HepG2 (cell line): ENCODE measurements at regions not wholly inside any gene's neighbourhood (a gene's known extent, or its start where the extent isn't known, plus 50 kb on each side); places are given as distances from the start of the nearest gene placed in this dataset.

Experiments used
- ATAC-seq: fragments of 200-7000 bp; cut with Tn5 transposase; 3 replicates; pipeline ENCODE4 v1.9.1; 2020; ENCODE audit warnings: mild to moderate bottlenecking, moderate library complexity
- BruUV-seq: library from RNA; stranded (reverse); fragments of 400-500 nt; replicated peaks from 2 replicates; lab custom pipeline; 2021; lab: Mats Ljungman, UMichigan
- CTCF ChIA-PET: fragments of 300-600 bp; formaldehyde crosslinking; extraction: SDS; loops from one replicate; lab custom pipeline; 2021; ENCODE audit warnings: low total read pairs, inconsistent platforms, low intra/inter-chr PET ratio; lab: Yijun Ruan, JAX
- POLR2A ChIA-PET: fragments of 350-600 bp; sonication (Branson Sonifier 250); formaldehyde crosslinking; loops from one replicate; lab custom pipeline; 2020; ENCODE audit warnings: antibody characterized with exemption, inconsistent platforms; lab: Yijun Ruan, JAX
- DNase-seq: peaks from one replicate; pipeline ENCODE4 v3.0.0-alpha.2; 2015; ENCODE audit warnings: low spot score
- FAIRE-seq: peaks from 3 replicates; lab custom pipeline; 2011; peaks lifted over from hg19 to GRCh38; lab: Jason Lieb, UNC
- H2AFZ ChIP-seq: one replicate; pipeline ENCODE4 v1.6.1; 2011; ENCODE audit warnings: low read length, inconsistent platforms
- H3K27ac ChIP-seq: fragments of 300-600 bp; 3 replicates; pipeline ENCODE4 v1.8.0; 2011; ENCODE audit warnings: mixed run types, mild to moderate bottlenecking, mixed read lengths, low read length, inconsistent platforms; ENCODE audit not compliant: insufficient read depth; ENCODE audit errors: extremely low read length
- H3K27me3 ChIP-seq, 2 experiments: fragments of 200-600 bp in 1 of 2; 2 replicates in 1 of 2; 3 replicates in 1 of 2; pipeline versions ENCODE4 v1.6.0 to v1.8.0; 2011; ENCODE audit warnings: low read length in 2 of 2, mild to moderate bottlenecking in 2 of 2, moderate library complexity in 2 of 2, inconsistent platforms in 1 of 2; ENCODE audit not compliant: insufficient read depth in 2 of 2, control insufficient read depth in 1 of 2
- H3K36me3 ChIP-seq, 2 experiments: fragments of 200-600 bp in 1 of 2; replicated peaks in 1 of 2; 2 replicates in 1 of 2; 3 replicates in 1 of 2; pipeline versions ENCODE4 v1.5.1 to v1.8.0; 2011; ENCODE audit warnings: low read length in 2 of 2, inconsistent platforms in 1 of 2; ENCODE audit not compliant: insufficient read depth in 2 of 2, control insufficient read depth in 1 of 2
- H3K4me1 ChIP-seq: 2 replicates; pipeline ENCODE4 v1.5.1; 2012; ENCODE audit warnings: low read length, inconsistent platforms; ENCODE audit not compliant: insufficient read depth
- H3K4me2 ChIP-seq: 2 replicates; pipeline ENCODE4 v1.6.0; 2011; ENCODE audit warnings: low read depth, low read length, inconsistent platforms
- H3K4me3 ChIP-seq, 3 experiments: fragments of 200-600 bp in 1 of 3; sonication (generic), shearing (Covaris generic) in 1 of 3; replicated peaks in 1 of 3; 2 replicates each; pipeline ENCODE4 v1.5.1; 2011 to 2016; ENCODE audit warnings: low read length in 3 of 3, inconsistent platforms in 2 of 3, low read depth in 2 of 3, mild to moderate bottlenecking in 2 of 3, control low read depth in 1 of 3, mixed read lengths in 1 of 3; ENCODE audit not compliant: insufficient read depth in 1 of 3
- H3K79me2 ChIP-seq: one replicate; pipeline ENCODE4 v1.6.1; 2011; ENCODE audit warnings: low read length, inconsistent platforms; ENCODE audit not compliant: insufficient read depth
- H3K9ac ChIP-seq: 2 replicates; pipeline ENCODE4 v1.6.0; 2011; ENCODE audit warnings: mild to moderate bottlenecking, low read depth, low read length, inconsistent platforms; ENCODE audit not compliant: insufficient read depth
- H3K9me3 ChIP-seq: 2 replicates; pipeline ENCODE4 v1.5.1; 2012; ENCODE audit warnings: mild to moderate bottlenecking, low read length
- H4K20me1 ChIP-seq: 2 replicates; pipeline ENCODE4 v1.6.0; 2011; ENCODE audit warnings: inconsistent platforms, mild to moderate bottlenecking, low read length, moderate library complexity; ENCODE audit not compliant: insufficient read depth
- FOXA3 ChIP-seq: IDR thresholded peaks from 2 replicates; pipeline ENCODE4 v1.6.1; 2016; ENCODE audit warnings: missing genetic modification reagents, missing compliant biosample characterization
- GLI4 ChIP-seq: sonication (generic); formaldehyde crosslinking; IDR thresholded peaks from 2 replicates; pipeline ENCODE4 v1.5.1; 2020; ENCODE audit warnings: missing genetic modification reagents, mild to moderate bottlenecking, moderate library complexity, borderline replicate concordance
- IRF2 ChIP-seq: IDR thresholded peaks from 2 replicates; pipeline ENCODE4 v1.6.1; 2018; ENCODE audit warnings: missing genetic modification reagents, missing compliant biosample characterization
- KAT8 ChIP-seq: IDR thresholded peaks from 2 replicates; pipeline ENCODE4 v1.6.1; 2016; ENCODE audit warnings: missing genetic modification reagents, missing compliant biosample characterization
- PAWR ChIP-seq: sonication (generic); formaldehyde crosslinking; IDR thresholded peaks from 2 replicates; pipeline ENCODE4 v1.4.0; 2020; ENCODE audit warnings: missing genetic modification reagents, mild to moderate bottlenecking, borderline replicate concordance
- PCBP2 ChIP-seq: fragments of 200-400 bp; formaldehyde crosslinking; optimal IDR thresholded peaks from 2 replicates; pipeline ENCODE3; 2018; ENCODE audit warnings: low read length, low read depth; ENCODE audit not compliant: poor library complexity, severe bottlenecking
- POGZ ChIP-seq: sonication (generic); formaldehyde crosslinking; IDR thresholded peaks from 2 replicates; pipeline ENCODE4 v1.4.0; 2020; ENCODE audit warnings: mild to moderate bottlenecking, missing genetic modification reagents
- ZBTB3 ChIP-seq: sonication (generic); formaldehyde crosslinking; IDR thresholded peaks from 2 replicates; pipeline ENCODE4 v1.4.0; 2020; ENCODE audit warnings: low read depth, mild to moderate bottlenecking, moderate library complexity, missing genetic modification reagents, borderline replicate concordance
- ZMYM4 ChIP-seq: sonication (generic); formaldehyde crosslinking; IDR thresholded peaks from 2 replicates; pipeline ENCODE4 v1.8.1; 2023; ENCODE audit warnings: mild to moderate bottlenecking, missing genetic modification reagents
- ZNF30 ChIP-seq: sonication (generic); formaldehyde crosslinking; IDR thresholded peaks from 2 replicates; pipeline ENCODE4 v1.5.0; 2020; ENCODE audit warnings: mild to moderate bottlenecking, missing genetic modification reagents
- ZNF350 ChIP-seq: sonication (generic); formaldehyde crosslinking; IDR thresholded peaks from 2 replicates; pipeline ENCODE4 v1.4.0; 2020; ENCODE audit warnings: mild to moderate bottlenecking, low read depth, missing genetic modification reagents, borderline replicate concordance
- ZNF543 ChIP-seq: sonication (generic); formaldehyde crosslinking; IDR thresholded peaks from 2 replicates; pipeline ENCODE4 v1.4.0; 2020; ENCODE audit warnings: mild to moderate bottlenecking, missing genetic modification reagents
- ZNF570 ChIP-seq: sonication (generic); formaldehyde crosslinking; IDR thresholded peaks from 2 replicates; pipeline ENCODE4 v1.4.0; 2020; ENCODE audit warnings: mild to moderate bottlenecking, missing genetic modification reagents, borderline replicate concordance
- WGBS: methylation state at CpG from one replicate; pipeline ENCODE4 v1.1.6; 2017; ENCODE audit warnings: low lambda C conversion rate; 5-methylcytosine and 5-hydroxymethylcytosine counted together
- in situ Hi-C: cut with HindIII; loops from 2 replicates; pipeline ENCODE4 v1.10.0; 2017; ENCODE audit warnings: low pct_unique_long_range_greater_than_20kb; ENCODE audit not compliant: extremely low pct_ligation_motif_present
- intact Hi-C: fragments of 100-400 bp; cut with micrococcal nuclease; formaldehyde crosslinking; loops from one replicate; pipeline ENCODE4 v1.10.0; 2022; ENCODE audit not compliant: unreplicated experiment
- TF ChIP-seq, protein P1 (sequence below): sonication (generic); formaldehyde crosslinking; IDR thresholded peaks from 2 replicates; pipeline ENCODE4 v1.5.0; 2020; ENCODE audit warnings: missing genetic modification reagents
- TF ChIP-seq, protein P2 (sequence below): sonication (generic); formaldehyde crosslinking; IDR thresholded peaks from 2 replicates; pipeline ENCODE4 v1.8.0; 2022; ENCODE audit warnings: missing genetic modification reagents, mild to moderate bottlenecking, moderate library complexity, borderline replicate concordance
- TF ChIP-seq, protein P3 (sequence below): sonication (generic); formaldehyde crosslinking; conservative IDR thresholded peaks from 2 replicates; pipeline ENCODE4 v1.4.0; 2020; ENCODE audit warnings: missing genetic modification reagents

DNA sequence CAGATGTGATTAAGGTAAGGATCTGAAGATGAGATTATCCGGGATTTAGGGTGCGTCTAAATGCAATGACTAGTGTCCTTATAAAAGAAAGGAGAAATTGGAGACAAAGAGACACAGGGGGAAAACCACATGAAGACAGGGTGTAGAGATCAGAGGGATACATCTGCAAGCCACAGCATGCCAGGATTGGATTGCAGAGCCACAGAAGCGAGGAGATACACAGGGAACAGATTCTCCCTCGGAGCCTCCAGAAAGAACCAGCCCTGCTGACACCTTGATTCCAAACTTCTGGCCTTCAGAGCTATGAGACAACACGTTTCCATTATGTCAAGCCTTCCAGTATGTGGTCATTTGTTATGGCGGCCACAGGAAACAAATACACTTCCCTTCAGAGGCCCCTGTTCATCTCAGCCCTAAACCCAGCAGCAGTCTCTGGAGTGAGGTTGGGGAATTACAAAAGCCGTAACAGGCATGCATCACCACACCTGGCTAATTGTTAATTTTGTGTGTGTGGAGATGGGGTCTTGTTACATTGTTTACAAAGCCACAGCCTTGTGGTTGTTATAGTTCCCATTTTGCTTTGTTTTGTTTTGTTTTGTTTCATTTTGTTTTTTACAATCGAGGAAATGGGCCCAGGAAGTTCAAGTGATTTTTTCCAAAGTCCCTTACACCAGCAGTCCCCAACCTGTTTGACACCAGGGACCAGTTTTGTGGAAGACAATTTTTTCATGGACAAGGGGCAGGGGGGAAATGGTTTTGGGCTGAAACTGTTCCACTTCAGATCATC, 51.6 kb upstream of the LYRM9 start:
- no peak overlapping the region for H3K4me3 ChIP-seq
- H3K79me2 ChIP-seq = no peaks in the 10 kb centered on the region
- BruUV-seq = no TSS peak
- H3K9ac ChIP-seq = no peak overlapping the region
- 17% methylated on average over 7 of the region's 8 CpGs for WGBS
- in situ Hi-C loops (no loop called here), intact Hi-C loops (no loop called here)
- no peaks in the 10 kb centered on the region for H3K9me3 ChIP-seq
- ChIA-PET POLR2A (no interaction called here), CTCF (no interaction called here)
- no peaks in the 10 kb centered on the region for H3K4me1 ChIP-seq
- H3K36me3 ChIP-seq = no peaks in the 10 kb centered on the region
- no peak for ATAC-seq
- TF ChIP-seq ZNF350 (no peak), ZNF570 (CRISPR knock-in tag) (no peak), ZMYM4 (CRISPR knock-in tag) (no peak), ZNF30 (CRISPR knock-in tag) (no peak), FOXA3 (no peak), GLI4 (CRISPR knock-in tag) (no peak)
- TF ChIP-seq, protein P1, sequence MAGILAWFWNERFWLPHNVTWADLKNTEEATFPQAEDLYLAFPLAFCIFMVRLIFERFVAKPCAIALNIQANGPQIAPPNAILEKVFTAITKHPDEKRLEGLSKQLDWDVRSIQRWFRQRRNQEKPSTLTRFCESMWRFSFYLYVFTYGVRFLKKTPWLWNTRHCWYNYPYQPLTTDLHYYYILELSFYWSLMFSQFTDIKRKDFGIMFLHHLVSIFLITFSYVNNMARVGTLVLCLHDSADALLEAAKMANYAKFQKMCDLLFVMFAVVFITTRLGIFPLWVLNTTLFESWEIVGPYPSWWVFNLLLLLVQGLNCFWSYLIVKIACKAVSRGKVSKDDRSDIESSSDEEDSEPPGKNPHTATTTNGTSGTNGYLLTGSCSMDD = no peak
- H4K20me1 ChIP-seq = no peaks in the 10 kb centered on the region
- no peak overlapping the region for H2AFZ ChIP-seq
- H3K27me3 ChIP-seq = no peaks in the 10 kb centered on the region; a peak in 2 of 5 replicates
- H3K27ac ChIP-seq = no peak overlapping the region
- FAIRE-seq = no peak
- DNase-seq = no peak
- H3K4me2 ChIP-seq = no peak overlapping the region

DNA sequence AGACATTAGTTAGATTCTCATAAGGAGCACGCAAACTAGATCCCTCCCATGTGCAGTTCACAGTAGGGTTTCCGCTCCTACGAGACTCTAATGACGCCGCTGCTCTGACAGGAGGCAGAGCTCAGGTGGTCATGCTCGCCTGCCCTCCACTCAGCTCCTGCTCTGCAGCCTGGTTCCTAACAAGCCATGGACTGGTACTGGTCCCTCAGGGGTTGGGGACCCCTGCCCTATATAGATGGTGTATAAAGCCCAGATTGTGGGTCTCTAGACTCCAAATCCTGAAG, 52.1 kb upstream of the LYRM9 start:
- FAIRE-seq (no peak), DNase-seq (no peak), ATAC-seq (no peak)
- Histone ChIP-seq H3K36me3 (no peaks in the 10 kb centered on the region), H3K4me2 (no peak overlapping the region), H3K4me1 (no peaks in the 10 kb centered on the region), H3K9me3 (no peaks in the 10 kb centered on the region), H3K79me2 (no peaks in the 10 kb centered on the region), H3K27ac (no peak overlapping the region), H3K27me3 (no peaks in the 10 kb centered on the region; a peak in 1 of 5 replicates), H4K20me1 (no peaks in the 10 kb centered on the region), H3K9ac (no peak overlapping the region), H2AFZ (no peak overlapping the region), H3K4me3 (no peak overlapping the region)
- 41% methylated on average over 6 of the region's 6 CpGs for WGBS
- in situ Hi-C loops (no loop called here), intact Hi-C loops (no loop called here)
- no TSS peak for BruUV-seq
- ChIA-PET CTCF (no interaction called here), POLR2A (no interaction called here)
- TF ChIP-seq PCBP2 (no peak), POGZ (no peak), KAT8 (CRISPR knock-in tag) (no peak), ZBTB3 (CRISPR knock-in tag) (no peak), ZNF543 (CRISPR knock-in tag) (no peak), PAWR (no peak), IRF2 (CRISPR knock-in tag) (no peak)
- TF ChIP-seq, protein P2, sequence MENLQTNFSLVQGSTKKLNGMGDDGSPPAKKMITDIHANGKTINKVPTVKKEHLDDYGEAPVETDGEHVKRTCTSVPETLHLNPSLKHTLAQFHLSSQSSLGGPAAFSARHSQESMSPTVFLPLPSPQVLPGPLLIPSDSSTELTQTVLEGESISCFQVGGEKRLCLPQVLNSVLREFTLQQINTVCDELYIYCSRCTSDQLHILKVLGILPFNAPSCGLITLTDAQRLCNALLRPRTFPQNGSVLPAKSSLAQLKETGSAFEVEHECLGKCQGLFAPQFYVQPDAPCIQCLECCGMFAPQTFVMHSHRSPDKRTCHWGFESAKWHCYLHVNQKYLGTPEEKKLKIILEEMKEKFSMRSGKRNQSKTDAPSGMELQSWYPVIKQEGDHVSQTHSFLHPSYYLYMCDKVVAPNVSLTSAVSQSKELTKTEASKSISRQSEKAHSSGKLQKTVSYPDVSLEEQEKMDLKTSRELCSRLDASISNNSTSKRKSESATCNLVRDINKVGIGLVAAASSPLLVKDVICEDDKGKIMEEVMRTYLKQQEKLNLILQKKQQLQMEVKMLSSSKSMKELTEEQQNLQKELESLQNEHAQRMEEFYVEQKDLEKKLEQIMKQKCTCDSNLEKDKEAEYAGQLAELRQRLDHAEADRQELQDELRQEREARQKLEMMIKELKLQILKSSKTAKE (CRISPR knock-in tag) = no peak
- TF ChIP-seq, protein P3, sequence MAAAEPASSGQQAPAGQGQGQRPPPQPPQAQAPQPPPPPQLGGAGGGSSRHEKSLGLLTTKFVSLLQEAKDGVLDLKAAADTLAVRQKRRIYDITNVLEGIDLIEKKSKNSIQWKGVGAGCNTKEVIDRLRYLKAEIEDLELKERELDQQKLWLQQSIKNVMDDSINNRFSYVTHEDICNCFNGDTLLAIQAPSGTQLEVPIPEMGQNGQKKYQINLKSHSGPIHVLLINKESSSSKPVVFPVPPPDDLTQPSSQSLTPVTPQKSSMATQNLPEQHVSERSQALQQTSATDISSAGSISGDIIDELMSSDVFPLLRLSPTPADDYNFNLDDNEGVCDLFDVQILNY (CRISPR knock-in tag) = no peak
